ENCODE measurements at regions not wholly inside any gene's neighbourhood (a gene's known extent, or its start where the extent isn't known, plus 50 kb on each side); places are given as distances from the start of the nearest gene placed in this dataset.

DNA sequence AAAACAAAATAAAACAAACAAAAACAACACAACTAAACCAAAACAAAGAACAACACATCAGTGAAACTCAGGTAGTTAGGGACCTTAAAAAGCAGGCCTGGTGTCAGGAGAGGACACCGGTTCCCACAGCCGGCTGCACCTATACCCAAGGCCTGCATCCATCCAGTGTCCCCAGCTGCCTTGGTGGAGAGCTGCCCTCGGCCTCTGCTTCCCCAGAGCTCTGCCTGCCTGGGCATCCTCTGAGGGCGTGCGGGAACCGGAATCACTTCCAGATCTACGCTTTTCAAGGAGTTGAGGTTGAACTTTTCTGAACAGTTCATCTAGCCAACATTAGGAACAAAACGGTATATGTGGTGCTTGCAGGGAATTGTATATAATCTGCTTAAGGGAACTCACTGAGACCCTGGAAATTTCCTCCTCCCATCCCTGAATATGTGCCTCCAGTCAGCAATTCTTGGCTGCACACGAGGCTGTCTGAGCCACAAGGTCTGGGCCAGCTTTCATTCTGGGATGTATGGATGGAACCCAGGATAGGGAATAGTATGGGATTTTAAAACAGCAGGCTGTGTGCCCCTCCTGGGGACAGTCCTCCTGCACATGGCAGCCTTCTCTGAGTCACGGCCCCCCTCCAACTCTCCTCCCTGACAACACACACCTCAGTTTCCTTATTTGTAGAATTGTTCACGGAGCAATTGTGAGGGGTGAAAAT lies 319.0 kb upstream of the RTL1 start:
- TF ChIP-seq USF2 (IDR thresholded peaks at IDR 0.05; ENCODE audit: borderline replicate concordance, low read depth, low read length) (no peak), GATA2 (CRISPR knock-in tag; IDR thresholded peaks at IDR 0.05) (no peak), YY1 (IDR thresholded peaks at IDR 0.05; ENCODE audit: low read depth) (no peak), EZH2phosphoT487 (IDR thresholded peaks at IDR 0.05; ENCODE audit: borderline replicate concordance, low read depth) (no peak), RAD21 (IDR thresholded peaks at IDR 0.05; ENCODE audit: low read length) (no peak), RCOR1 (IDR thresholded peaks at IDR 0.05; ENCODE audit: low read length) (no peak), RXRA (IDR thresholded peaks at IDR 0.05; ENCODE audit: borderline replicate concordance, low read depth) (no peak), TCF12 (IDR thresholded peaks at IDR 0.05) (no peak), GABPA (IDR thresholded peaks at IDR 0.05; ENCODE audit: low read depth) (no peak), EP300 (IDR thresholded peaks at IDR 0.05; ENCODE audit: borderline replicate concordance in 1 of 2, low read depth in 1 of 2, low read length in 1 of 2) (no peak), FOXM1 (IDR thresholded peaks at IDR 0.05; ENCODE audit: low read depth) (no peak)
- TF ChIP-seq, protein P1, sequence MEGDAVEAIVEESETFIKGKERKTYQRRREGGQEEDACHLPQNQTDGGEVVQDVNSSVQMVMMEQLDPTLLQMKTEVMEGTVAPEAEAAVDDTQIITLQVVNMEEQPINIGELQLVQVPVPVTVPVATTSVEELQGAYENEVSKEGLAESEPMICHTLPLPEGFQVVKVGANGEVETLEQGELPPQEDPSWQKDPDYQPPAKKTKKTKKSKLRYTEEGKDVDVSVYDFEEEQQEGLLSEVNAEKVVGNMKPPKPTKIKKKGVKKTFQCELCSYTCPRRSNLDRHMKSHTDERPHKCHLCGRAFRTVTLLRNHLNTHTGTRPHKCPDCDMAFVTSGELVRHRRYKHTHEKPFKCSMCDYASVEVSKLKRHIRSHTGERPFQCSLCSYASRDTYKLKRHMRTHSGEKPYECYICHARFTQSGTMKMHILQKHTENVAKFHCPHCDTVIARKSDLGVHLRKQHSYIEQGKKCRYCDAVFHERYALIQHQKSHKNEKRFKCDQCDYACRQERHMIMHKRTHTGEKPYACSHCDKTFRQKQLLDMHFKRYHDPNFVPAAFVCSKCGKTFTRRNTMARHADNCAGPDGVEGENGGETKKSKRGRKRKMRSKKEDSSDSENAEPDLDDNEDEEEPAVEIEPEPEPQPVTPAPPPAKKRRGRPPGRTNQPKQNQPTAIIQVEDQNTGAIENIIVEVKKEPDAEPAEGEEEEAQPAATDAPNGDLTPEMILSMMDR (IDR thresholded peaks at IDR 0.05), result no peak
- TF ChIP-seq, protein P2, sequence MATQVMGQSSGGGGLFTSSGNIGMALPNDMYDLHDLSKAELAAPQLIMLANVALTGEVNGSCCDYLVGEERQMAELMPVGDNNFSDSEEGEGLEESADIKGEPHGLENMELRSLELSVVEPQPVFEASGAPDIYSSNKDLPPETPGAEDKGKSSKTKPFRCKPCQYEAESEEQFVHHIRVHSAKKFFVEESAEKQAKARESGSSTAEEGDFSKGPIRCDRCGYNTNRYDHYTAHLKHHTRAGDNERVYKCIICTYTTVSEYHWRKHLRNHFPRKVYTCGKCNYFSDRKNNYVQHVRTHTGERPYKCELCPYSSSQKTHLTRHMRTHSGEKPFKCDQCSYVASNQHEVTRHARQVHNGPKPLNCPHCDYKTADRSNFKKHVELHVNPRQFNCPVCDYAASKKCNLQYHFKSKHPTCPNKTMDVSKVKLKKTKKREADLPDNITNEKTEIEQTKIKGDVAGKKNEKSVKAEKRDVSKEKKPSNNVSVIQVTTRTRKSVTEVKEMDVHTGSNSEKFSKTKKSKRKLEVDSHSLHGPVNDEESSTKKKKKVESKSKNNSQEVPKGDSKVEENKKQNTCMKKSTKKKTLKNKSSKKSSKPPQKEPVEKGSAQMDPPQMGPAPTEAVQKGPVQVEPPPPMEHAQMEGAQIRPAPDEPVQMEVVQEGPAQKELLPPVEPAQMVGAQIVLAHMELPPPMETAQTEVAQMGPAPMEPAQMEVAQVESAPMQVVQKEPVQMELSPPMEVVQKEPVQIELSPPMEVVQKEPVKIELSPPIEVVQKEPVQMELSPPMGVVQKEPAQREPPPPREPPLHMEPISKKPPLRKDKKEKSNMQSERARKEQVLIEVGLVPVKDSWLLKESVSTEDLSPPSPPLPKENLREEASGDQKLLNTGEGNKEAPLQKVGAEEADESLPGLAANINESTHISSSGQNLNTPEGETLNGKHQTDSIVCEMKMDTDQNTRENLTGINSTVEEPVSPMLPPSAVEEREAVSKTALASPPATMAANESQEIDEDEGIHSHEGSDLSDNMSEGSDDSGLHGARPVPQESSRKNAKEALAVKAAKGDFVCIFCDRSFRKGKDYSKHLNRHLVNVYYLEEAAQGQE (IDR thresholded peaks at IDR 0.05; ENCODE audit: low read depth, low read length), result no peak

Data from SK-N-SH (cell line).